IMR-90 (cell line): ENCODE measurements at regions not wholly inside any gene's neighbourhood (a gene's known extent, or its start where the extent isn't known, plus 50 kb on each side); places are given as distances from the start of the nearest gene placed in this dataset.

Experiments
- ATAC-seq: fragments of 200-7000 bp; cut with Tn5 transposase; 2 replicates; pipeline ENCODE4 v1.9.1; 2020; ENCODE audit warnings: low read depth, mild to moderate bottlenecking, moderate library complexity
- BruUV-seq: library from RNA; stranded (reverse); fragments of 400-500 nt; replicated peaks from 2 replicates; lab custom pipeline; 2021; lab: Mats Ljungman, UMichigan
- CTCF ChIA-PET: fragments of 300-600 bp; formaldehyde crosslinking; extraction: SDS; loops from one replicate; lab custom pipeline; 2021; ENCODE audit warnings: antibody characterized with exemption; lab: Yijun Ruan, JAX
- POLR2A ChIA-PET: fragments of 300-600 bp; sonication (Branson Sonifier 250); formaldehyde crosslinking; loops from one replicate; lab custom pipeline; 2022; ENCODE audit warnings: antibody characterized with exemption; ENCODE audit not compliant: unreplicated experiment; lab: Charles Lee
- DNase-seq: peaks from one replicate; pipeline ENCODE4 v3.0.0; 2013
- H2AFZ ChIP-seq: replicated peaks from 2 replicates; pipeline ENCODE3; 2013; ENCODE audit warnings: low read length, mild to moderate bottlenecking; ENCODE audit not compliant: poor library complexity
- H2AK5ac ChIP-seq: 2 replicates; pipeline ENCODE4 v1.6.1; 2013; ENCODE audit warnings: low read depth, low read length, inconsistent platforms
- H2AK9ac ChIP-seq: replicated peaks from 2 replicates; pipeline ENCODE3; 2013; ENCODE audit warnings: mild to moderate bottlenecking, low read depth, low read length, moderate library complexity; ENCODE audit not compliant: poor library complexity
- H2BK120ac ChIP-seq: 2 replicates; pipeline ENCODE4 v1.6.1; 2013; ENCODE audit warnings: low read depth, low read length, inconsistent platforms
- H2BK15ac ChIP-seq: 3 replicates; pipeline ENCODE4 v1.6.1; 2013; ENCODE audit warnings: low read depth, low read length, inconsistent platforms
- H2BK20ac ChIP-seq: 2 replicates; pipeline ENCODE4 v1.6.1; 2013; ENCODE audit warnings: low read depth, mild to moderate bottlenecking, inconsistent platforms, low read length, moderate library complexity
- H2BK5ac ChIP-seq: 2 replicates; pipeline ENCODE4 v1.6.1; 2013; ENCODE audit warnings: mild to moderate bottlenecking, low read depth, low read length, inconsistent platforms; ENCODE audit not compliant: poor library complexity, severe bottlenecking
- H3K14ac ChIP-seq: replicated peaks from 2 replicates; pipeline ENCODE4 v1.6.1; 2013; ENCODE audit warnings: low read depth, low read length, inconsistent platforms
- H3K18ac ChIP-seq: 2 replicates; pipeline ENCODE4 v1.6.1; 2013; ENCODE audit warnings: low read depth, low read length, control low read depth
- H3K23ac ChIP-seq: 2 replicates; pipeline ENCODE4 v1.6.1; 2013; ENCODE audit warnings: low read depth, low read length, inconsistent platforms
- H3K27ac ChIP-seq: 2 replicates; pipeline ENCODE4 v1.5.1; 2013; ENCODE audit warnings: mild to moderate bottlenecking, control low read depth, low read length; ENCODE audit not compliant: insufficient read depth
- H3K27me3 ChIP-seq: 2 replicates; pipeline ENCODE4 v1.6.1; 2013; ENCODE audit warnings: low read length; ENCODE audit not compliant: control insufficient read depth, insufficient read depth
- H3K36me3 ChIP-seq: 2 replicates; pipeline ENCODE4 v1.6.1; 2013; ENCODE audit warnings: low read length, mixed read lengths; ENCODE audit not compliant: control insufficient read depth, insufficient read depth
- H3K4ac ChIP-seq: 2 replicates; pipeline ENCODE4 v1.6.1; 2013; ENCODE audit warnings: low read depth, low read length, inconsistent platforms
- H3K4me1 ChIP-seq: 2 replicates; pipeline ENCODE4 v1.6.1; 2013; ENCODE audit warnings: low read length, mixed read lengths; ENCODE audit not compliant: control insufficient read depth, insufficient read depth
- H3K4me2 ChIP-seq: 2 replicates; pipeline ENCODE4 v1.6.1; 2013; ENCODE audit warnings: low read depth, mild to moderate bottlenecking, control low read depth, low read length, moderate library complexity
- H3K4me3 ChIP-seq: 2 replicates; pipeline ENCODE4 v1.5.1; 2013; ENCODE audit warnings: low read depth, mild to moderate bottlenecking, control low read depth, low read length, moderate library complexity; ENCODE audit not compliant: insufficient read depth
- H3K56ac ChIP-seq: 2 replicates; pipeline ENCODE4 v1.6.1; 2013; ENCODE audit warnings: low read length, inconsistent platforms; ENCODE audit not compliant: insufficient read depth; ENCODE audit errors: extremely low read depth
- H3K79me1 ChIP-seq, 2 experiments: 2 replicates each; pipeline ENCODE4 v1.6.1; 2013; ENCODE audit warnings: low read length in 2 of 2, inconsistent platforms in 1 of 2, low read depth in 1 of 2
- H3K9ac ChIP-seq: 2 replicates; pipeline ENCODE4 v1.6.1; 2013; ENCODE audit warnings: low read depth, low read length, control low read depth
- H3K9me1 ChIP-seq: 2 replicates; pipeline ENCODE4 v1.6.1; 2013; ENCODE audit warnings: low read length, inconsistent platforms; ENCODE audit not compliant: insufficient read depth
- H3K9me3 ChIP-seq: 2 replicates; pipeline ENCODE4 v1.6.1; 2013; ENCODE audit warnings: low read length; ENCODE audit not compliant: control insufficient read depth, insufficient read depth
- H4K20me1 ChIP-seq: 2 replicates; pipeline ENCODE4 v1.6.1; 2013; ENCODE audit warnings: low read length, inconsistent platforms; ENCODE audit not compliant: insufficient read depth
- H4K5ac ChIP-seq: 2 replicates; pipeline ENCODE4 v1.6.1; 2013; ENCODE audit warnings: mild to moderate bottlenecking, low read depth, low read length, control low read depth
- H4K8ac ChIP-seq, 2 experiments: 2 replicates each; pipeline ENCODE4 v1.6.1; 2013; ENCODE audit warnings: low read depth in 2 of 2, low read length in 2 of 2, control low read depth in 1 of 2, inconsistent platforms in 1 of 2
- H4K91ac ChIP-seq: 2 replicates; pipeline ENCODE4 v1.6.1; 2013; ENCODE audit warnings: low read depth, low read length, inconsistent platforms; ENCODE audit not compliant: insufficient read depth
- BHLHE40 ChIP-seq: fragments of 150-350 bp; IDR thresholded peaks from 2 replicates; pipeline ENCODE4 v1.6.1; 2016; ENCODE audit warnings: mild to moderate bottlenecking, low read depth, low read length
- CEBPB ChIP-seq: IDR thresholded peaks from 2 replicates; pipeline ENCODE4 v1.6.1; 2012; ENCODE audit warnings: low read depth, low read length, improper control_type of control experiment
- CHD1 ChIP-seq: IDR thresholded peaks from 2 replicates; pipeline ENCODE4 v1.6.1; 2012; ENCODE audit warnings: low read depth, low read length, improper control_type of control experiment
- ELK1 ChIP-seq: fragments of 150-350 bp; IDR thresholded peaks from 2 replicates; pipeline ENCODE4 v1.6.1; 2016; ENCODE audit warnings: low read depth, mild to moderate bottlenecking, low read length, moderate library complexity, borderline replicate concordance
- FOS ChIP-seq: fragments of 150-350 bp; IDR thresholded peaks from 2 replicates; pipeline ENCODE4 v1.6.1; 2016; ENCODE audit warnings: low read depth, low read length
- MAFK ChIP-seq: IDR thresholded peaks from 2 replicates; pipeline ENCODE4 v1.6.1; 2012; ENCODE audit warnings: low read depth, low read length, improper control_type of control experiment
- MXI1 ChIP-seq: IDR thresholded peaks from 2 replicates; pipeline ENCODE4 v1.6.1; 2012; ENCODE audit warnings: low read depth, mild to moderate bottlenecking, low read length, moderate library complexity, borderline replicate concordance
- NFE2L2 ChIP-seq: fragments of 150-350 bp; IDR thresholded peaks from 2 replicates; pipeline ENCODE4 v1.6.1; 2016; ENCODE audit warnings: low read depth, mild to moderate bottlenecking, low read length
- RCOR1 ChIP-seq: IDR thresholded peaks from 2 replicates; pipeline ENCODE4 v1.6.1; 2012; ENCODE audit warnings: mild to moderate bottlenecking, low read length, improper control_type of control experiment; ENCODE audit not compliant: insufficient replicate concordance
- RFX5 ChIP-seq: IDR thresholded peaks from 2 replicates; pipeline ENCODE4 v1.8.0; 2012; ENCODE audit warnings: low read depth, mild to moderate bottlenecking, low read length, moderate library complexity
- SMC3 ChIP-seq: fragments of 150-350 bp; IDR thresholded peaks from 2 replicates; pipeline ENCODE4 v1.6.1; 2016; ENCODE audit warnings: low read depth, mild to moderate bottlenecking, antibody characterized with exemption, low read length, moderate library complexity
- USF2 ChIP-seq: fragments of 150-350 bp; IDR thresholded peaks from 2 replicates; pipeline ENCODE4 v1.6.1; 2017; ENCODE audit warnings: mild to moderate bottlenecking, antibody characterized with exemption, low read length, low read depth
- WGBS, 2 experiments: methylation state at CpG; one replicate each; pipeline versions ENCODE4 v1.1.5 to v1.1.7; 2013; ENCODE audit warnings: missing lambda C conversion rate in 2 of 2; ENCODE audit not compliant: insufficient read length in 1 of 2; ENCODE audit errors: extremely low coverage in 2 of 2; 5-methylcytosine and 5-hydroxymethylcytosine counted together
- dilution Hi-C: fragments of 300-500 bp; cut with HindIII; formaldehyde crosslinking; loops from one replicate; pipeline ENCODE4 v1.14.3; 2018; ENCODE audit warnings: low sequenced_read_pairs; ENCODE audit not compliant: unreplicated experiment
- in situ Hi-C: fragments of 300-500 bp; cut with MboI; formaldehyde crosslinking; loops from 3 replicates; pipeline ENCODE4 v1.14.3; 2019; ENCODE audit warnings: low sequenced_read_pairs, inconsistent platforms, mixed read lengths
- intact Hi-C: fragments of 100-400 bp; cut with micrococcal nuclease; formaldehyde crosslinking; loops from 2 replicates; pipeline ENCODE4 v1.10.0; 2022
- TF ChIP-seq, protein P1 (sequence below): conservative IDR thresholded peaks from 2 replicates; pipeline ENCODE4 v1.5.1; 2012; ENCODE audit warnings: mild to moderate bottlenecking, low read depth, low read length, improper control_type of control experiment

- H2BK120ac ChIP-seq = no peak overlapping the region
Measured at GRCh38 chr3:116785226-116785625, 75.6 kb downstream of the TUSC7 start.

More at GRCh38 chr3:116785226-116785625, 75.6 kb downstream of the TUSC7 start:
- Histone ChIP-seq H3K9me3 (no peaks in the 10 kb centered on the region), H2AK9ac (no peak overlapping the region), H2BK15ac (no peak overlapping the region), H2AK5ac (no peak overlapping the region), H3K4me3 (no peak overlapping the region), H3K18ac (no peak overlapping the region), H3K27ac (no peak overlapping the region), H4K20me1 (no peaks in the 10 kb centered on the region), H3K4ac (no peak overlapping the region), H2BK20ac (no peak overlapping the region), H2BK5ac (no peak overlapping the region), H3K23ac (no peak overlapping the region), H3K27me3 (no peaks in the 10 kb centered on the region), H3K4me1 (no peaks in the 10 kb centered on the region), H4K8ac (no peak overlapping the region), H3K14ac (no peak overlapping the region), H2AFZ (no peak overlapping the region), H4K91ac (no peak overlapping the region), H4K5ac (no peak overlapping the region), H3K56ac (no peak overlapping the region), H3K9me1 (no peaks in the 10 kb centered on the region), H3K9ac (no peak overlapping the region), H3K79me1 (no peaks in the 10 kb centered on the region), H3K4me2 (no peak overlapping the region), H3K36me3 (no peaks in the 10 kb centered on the region)
- POLR2A ChIA-PET = no interaction called here
- ATAC-seq (no peak), DNase-seq (no peak)
- TF ChIP-seq RFX5 = no peak
- no peak for TF ChIP-seq BHLHE40
- no peak for TF ChIP-seq ELK1
- TF ChIP-seq MAFK = no peak
- TF ChIP-seq, protein P1, sequence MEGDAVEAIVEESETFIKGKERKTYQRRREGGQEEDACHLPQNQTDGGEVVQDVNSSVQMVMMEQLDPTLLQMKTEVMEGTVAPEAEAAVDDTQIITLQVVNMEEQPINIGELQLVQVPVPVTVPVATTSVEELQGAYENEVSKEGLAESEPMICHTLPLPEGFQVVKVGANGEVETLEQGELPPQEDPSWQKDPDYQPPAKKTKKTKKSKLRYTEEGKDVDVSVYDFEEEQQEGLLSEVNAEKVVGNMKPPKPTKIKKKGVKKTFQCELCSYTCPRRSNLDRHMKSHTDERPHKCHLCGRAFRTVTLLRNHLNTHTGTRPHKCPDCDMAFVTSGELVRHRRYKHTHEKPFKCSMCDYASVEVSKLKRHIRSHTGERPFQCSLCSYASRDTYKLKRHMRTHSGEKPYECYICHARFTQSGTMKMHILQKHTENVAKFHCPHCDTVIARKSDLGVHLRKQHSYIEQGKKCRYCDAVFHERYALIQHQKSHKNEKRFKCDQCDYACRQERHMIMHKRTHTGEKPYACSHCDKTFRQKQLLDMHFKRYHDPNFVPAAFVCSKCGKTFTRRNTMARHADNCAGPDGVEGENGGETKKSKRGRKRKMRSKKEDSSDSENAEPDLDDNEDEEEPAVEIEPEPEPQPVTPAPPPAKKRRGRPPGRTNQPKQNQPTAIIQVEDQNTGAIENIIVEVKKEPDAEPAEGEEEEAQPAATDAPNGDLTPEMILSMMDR = no peak
- no peak for TF ChIP-seq USF2
- no peak for TF ChIP-seq FOS
- TF ChIP-seq SMC3 = no peak
- TF ChIP-seq NFE2L2 = no peak
- no peak for TF ChIP-seq RCOR1
- TF ChIP-seq CEBPB = no peak
- no peak for TF ChIP-seq CHD1
- no peak for TF ChIP-seq MXI1
- CTCF ChIA-PET = interaction anchor here (1.0 kb wide), 1 partner anchor 14 kb away, joined by 5 read pairs; no protein-coding TSS in a partner anchor
- no TSS peak for BruUV-seq
- in situ Hi-C loops = loop anchor here (25.0 kb wide), 1 partner anchor 927 kb away; no protein-coding TSS in a partner anchor
- intact Hi-C loops = no loop called here
- no CpG with 5 or more reads among the region's 3 CpGs for WGBS, 2 experiments
- dilution Hi-C loops = no loop called here
